MG63 (cell line): ENCODE measurements at regions not wholly inside any gene's neighbourhood (a gene's known extent, or its start where the extent isn't known, plus 50 kb on each side); places are given as distances from the start of the nearest gene placed in this dataset.

Experiments used
- DNase-seq: peaks from one replicate; pipeline ENCODE4 v3.0.0-alpha.2; 2020
- H3K27me3 ChIP-seq: fragments of 250-450 bp; sonication (Bioruptor Pico); 2 replicates; pipeline ENCODE4 v1.5.1; 2020; ENCODE audit warnings: mild to moderate bottlenecking, moderate library complexity
- H3K36me3 ChIP-seq: fragments of 250-450 bp; sonication (Bioruptor Pico); 2 replicates; pipeline ENCODE4 v1.5.1; 2020; ENCODE audit warnings: mild to moderate bottlenecking, moderate library complexity
- H3K4me3 ChIP-seq: fragments of 250-450 bp; sonication (Bioruptor Pico); 2 replicates; pipeline ENCODE4 v1.5.1; 2020; ENCODE audit warnings: mild to moderate bottlenecking, moderate library complexity
- H3K9me3 ChIP-seq: fragments of 250-450 bp; sonication (Bioruptor Pico); 2 replicates; pipeline ENCODE4 v1.5.1; 2020; ENCODE audit warnings: mild to moderate bottlenecking, moderate library complexity

DNA sequence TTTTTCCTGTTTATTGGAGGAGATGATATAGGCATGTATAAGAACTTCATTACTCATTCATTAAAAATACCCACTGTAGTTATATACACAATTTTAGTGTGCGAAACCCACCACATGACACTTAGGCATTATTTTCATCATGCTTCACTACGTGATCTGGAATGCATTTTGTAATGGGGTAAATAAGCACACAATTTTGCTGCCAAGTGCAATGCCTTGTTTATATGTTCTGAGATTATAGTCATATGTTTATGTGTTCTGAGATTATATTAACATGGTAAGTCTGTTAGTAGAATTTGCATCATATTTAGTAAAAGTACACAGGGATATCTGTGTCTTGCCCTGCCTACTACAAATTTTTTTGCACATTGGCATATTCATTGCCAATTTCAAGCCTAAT lies 1123.0 kb downstream of the LRFN5 start:
- Histone ChIP-seq H3K4me3 (no peak overlapping the region), H3K36me3 (no peaks in the 10 kb centered on the region), H3K27me3 (no peaks in the 10 kb centered on the region), H3K9me3 (no peaks in the 10 kb centered on the region)
- no peak for DNase-seq

DNA sequence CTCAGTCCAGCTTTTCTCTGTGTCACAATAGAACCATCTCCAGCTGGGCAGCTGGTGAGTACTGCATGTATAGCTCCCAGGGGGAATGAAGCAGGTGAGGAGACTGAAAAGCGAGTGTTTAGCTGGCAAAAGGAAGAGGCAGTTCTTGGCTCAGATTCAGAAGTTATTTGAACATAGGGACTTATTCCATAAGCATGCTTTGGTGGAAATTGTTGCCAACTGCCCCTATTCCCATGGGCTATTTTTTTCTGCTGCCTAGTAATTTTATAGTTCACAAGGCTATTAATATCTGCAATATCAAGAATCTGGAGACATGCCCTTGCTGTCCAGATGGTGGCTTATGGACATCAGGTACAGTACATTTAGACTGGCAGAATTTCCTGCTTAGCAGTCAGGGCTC lies 1112.7 kb downstream of the LRFN5 start:
- no peaks in the 10 kb centered on the region for H3K36me3 ChIP-seq
- peaks cover 9% of the 10 kb centered on the region for H3K9me3 ChIP-seq
- H3K4me3 ChIP-seq = no peak overlapping the region
- DNase-seq = no peak
- no peaks in the 10 kb centered on the region for H3K27me3 ChIP-seq

DNA sequence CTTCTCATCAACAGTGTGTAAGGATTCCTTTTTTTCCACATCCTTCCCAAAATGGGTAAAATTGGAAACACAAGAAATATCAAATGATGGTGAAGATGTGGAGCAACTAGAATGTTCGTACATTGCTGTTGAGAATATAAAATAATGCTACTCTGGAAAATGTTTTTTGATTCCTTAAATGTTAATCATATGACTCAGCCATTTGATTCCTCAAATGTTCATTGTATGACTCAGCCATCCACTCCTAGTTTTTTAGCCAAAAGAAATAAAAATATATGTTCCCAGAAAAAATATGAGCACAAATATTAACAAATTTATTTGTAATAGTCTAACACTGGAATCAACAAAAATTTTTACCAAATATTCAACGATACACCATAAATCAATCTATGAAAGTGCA lies 1108.6 kb downstream of the LRFN5 start:
- H3K36me3 ChIP-seq = no peaks in the 10 kb centered on the region
- peaks cover 14% of the 10 kb centered on the region for H3K9me3 ChIP-seq
- DNase-seq = no peak
- no peaks in the 10 kb centered on the region for H3K27me3 ChIP-seq
- H3K4me3 ChIP-seq = no peak overlapping the region

DNA sequence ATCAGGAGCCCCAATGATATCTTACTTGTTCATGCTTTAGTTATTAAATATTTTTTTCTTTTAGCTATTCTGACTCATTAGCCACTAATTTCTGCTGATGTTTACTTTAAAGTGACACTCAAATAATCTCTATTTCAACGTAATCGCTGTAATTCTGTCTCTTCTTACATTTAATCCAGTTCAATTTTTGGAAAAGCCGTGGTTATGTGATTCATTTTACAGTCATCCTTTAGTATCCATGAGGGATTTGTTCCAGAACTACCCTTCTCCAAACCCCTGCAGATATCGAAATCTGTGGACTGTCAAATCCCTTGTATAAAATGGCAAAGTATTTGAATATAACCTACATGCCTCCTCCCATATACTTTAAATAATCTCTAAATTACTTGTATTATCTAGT lies 1103.4 kb downstream of the LRFN5 start:
- DNase-seq = no peak
- Histone ChIP-seq H3K27me3 (no peaks in the 10 kb centered on the region), H3K36me3 (no peaks in the 10 kb centered on the region), H3K4me3 (no peak overlapping the region), H3K9me3 (peaks cover 11% of the 10 kb centered on the region)

DNA sequence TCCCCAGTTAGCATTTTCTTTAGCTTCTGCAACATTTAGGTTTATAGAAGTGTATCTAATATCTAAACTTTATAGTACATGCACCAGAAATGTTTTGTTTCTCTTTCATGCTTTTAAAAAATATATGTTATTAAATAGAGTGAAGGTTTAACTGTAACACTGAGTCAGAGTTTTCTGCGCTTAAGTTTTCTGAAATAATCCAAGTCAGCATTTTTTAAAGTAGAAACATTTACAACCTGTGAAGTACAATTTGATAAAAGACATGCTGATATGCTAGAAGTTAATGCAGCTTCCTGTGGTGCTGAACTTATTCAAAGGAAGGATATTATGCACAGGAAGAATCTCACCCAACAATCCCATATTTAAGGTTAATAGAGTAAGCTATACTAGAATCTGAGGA lies 1096.8 kb downstream of the LRFN5 start:
- Histone ChIP-seq H3K9me3 (no peaks in the 10 kb centered on the region), H3K36me3 (no peaks in the 10 kb centered on the region), H3K4me3 (no peak overlapping the region), H3K27me3 (no peaks in the 10 kb centered on the region)
- no peak for DNase-seq

DNA sequence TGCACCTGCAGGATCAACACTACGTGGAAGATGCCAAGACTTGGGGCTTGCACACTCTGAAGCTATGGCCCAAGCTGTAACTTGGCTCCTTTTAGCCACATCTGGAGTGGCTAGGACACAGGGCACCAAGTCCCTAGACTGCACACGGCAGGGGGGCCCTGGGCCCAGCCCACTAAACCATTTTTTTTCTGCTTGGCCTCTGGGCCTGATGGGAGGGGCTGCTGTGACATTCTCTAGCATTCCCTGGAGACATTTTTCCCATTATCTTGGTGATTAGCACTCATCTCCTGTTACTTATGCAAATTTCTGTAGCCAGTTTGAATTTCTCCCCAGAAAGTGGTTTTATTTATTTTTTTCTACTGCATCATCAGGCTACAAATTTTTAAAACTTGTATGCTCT lies 1080.7 kb downstream of the LRFN5 start:
- no peaks in the 10 kb centered on the region for H3K27me3 ChIP-seq
- H3K4me3 ChIP-seq = no peak overlapping the region
- H3K9me3 ChIP-seq = no peaks in the 10 kb centered on the region
- no peak for DNase-seq
- H3K36me3 ChIP-seq = no peaks in the 10 kb centered on the region

DNA sequence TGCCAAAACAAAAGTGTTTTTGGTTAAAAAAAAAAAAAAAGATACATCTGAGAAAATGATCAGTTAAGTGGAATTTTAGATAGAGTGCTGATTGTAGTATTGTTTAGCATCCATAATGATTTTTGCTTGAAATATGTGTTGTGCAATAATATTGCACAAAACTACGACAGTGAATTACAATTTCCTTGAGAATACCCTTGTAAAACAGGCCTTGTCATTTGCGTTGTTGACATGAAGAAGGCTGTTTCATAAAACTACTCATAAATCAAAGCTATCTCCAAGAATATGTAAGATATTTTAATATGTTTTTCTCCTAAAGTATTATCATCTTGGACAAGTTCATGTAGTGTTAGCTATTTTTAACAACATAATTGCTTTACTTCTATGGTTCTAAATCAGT lies 1077.0 kb downstream of the LRFN5 start:
- no peaks in the 10 kb centered on the region for H3K36me3 ChIP-seq
- H3K27me3 ChIP-seq = no peaks in the 10 kb centered on the region
- no peak for DNase-seq
- no peak overlapping the region for H3K4me3 ChIP-seq
- H3K9me3 ChIP-seq = no peaks in the 10 kb centered on the region

DNA sequence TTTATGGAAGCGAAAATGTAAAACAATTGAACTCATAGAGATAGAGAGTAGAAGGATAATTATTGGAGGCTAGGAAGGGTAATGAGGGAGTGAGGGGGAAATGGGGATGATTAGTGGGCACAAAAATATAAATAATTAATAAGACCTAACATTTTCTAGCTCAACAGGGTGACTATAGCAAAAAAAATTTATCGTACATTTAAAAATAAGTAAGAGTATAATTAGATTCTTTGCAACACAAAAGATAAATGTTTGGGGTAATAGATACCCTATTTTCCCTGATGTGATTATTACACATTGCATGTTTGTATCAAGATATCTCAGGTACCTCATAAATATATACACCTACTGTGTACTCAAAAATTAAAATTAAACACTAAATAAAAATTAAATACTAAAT lies 1070.0 kb downstream of the LRFN5 start:
- Histone ChIP-seq H3K27me3 (no peaks in the 10 kb centered on the region), H3K4me3 (no peak overlapping the region), H3K36me3 (no peaks in the 10 kb centered on the region), H3K9me3 (no peaks in the 10 kb centered on the region; the same call in 1 of the 2 replicates)
- no peak for DNase-seq

DNA sequence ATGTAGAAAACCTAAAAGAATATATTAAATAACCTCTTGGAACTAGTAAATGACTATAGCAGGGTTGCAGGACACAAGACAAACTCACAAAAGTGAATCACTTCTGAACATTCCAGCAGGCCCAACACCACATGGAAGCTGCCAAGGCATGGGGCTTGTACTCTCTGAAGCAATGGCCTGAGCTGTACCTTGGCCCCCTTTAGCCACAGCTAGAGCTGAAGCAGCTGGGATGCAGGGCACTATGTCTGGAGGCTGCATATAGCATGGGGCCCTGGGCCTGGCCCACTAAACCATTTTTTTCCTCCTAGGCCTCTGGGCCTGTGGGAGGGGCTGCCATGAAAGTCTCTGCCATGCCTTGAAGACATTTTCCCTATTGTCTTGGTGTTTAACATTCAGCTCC lies 1067.3 kb downstream of the LRFN5 start:
- Histone ChIP-seq H3K27me3 (no peaks in the 10 kb centered on the region), H3K4me3 (no peak overlapping the region), H3K9me3 (no peaks in the 10 kb centered on the region; the same call in 1 of the 2 replicates), H3K36me3 (no peaks in the 10 kb centered on the region)
- no peak for DNase-seq

DNA sequence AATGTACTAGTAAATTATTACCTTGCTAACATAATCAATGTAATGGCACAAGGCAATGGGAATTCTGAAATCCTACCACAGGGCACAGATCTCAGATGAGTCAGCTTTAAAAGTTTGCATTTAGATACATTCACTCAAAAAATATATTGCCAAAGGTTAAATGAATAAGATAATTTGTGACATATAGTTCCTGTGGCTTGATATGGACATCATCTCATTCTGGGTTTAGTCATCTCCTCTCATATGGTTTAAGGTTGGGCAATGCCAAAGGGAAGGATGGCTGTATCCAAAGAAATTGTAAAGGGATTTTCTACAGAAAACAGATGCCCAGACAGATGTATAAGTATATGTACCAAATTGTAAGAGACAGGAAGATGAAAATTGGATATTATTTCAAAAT lies 1065.0 kb downstream of the LRFN5 start:
- no peak overlapping the region for H3K4me3 ChIP-seq
- no peaks in the 10 kb centered on the region; the same call in 1 of the 2 replicates for H3K9me3 ChIP-seq
- no peaks in the 10 kb centered on the region for H3K27me3 ChIP-seq
- no peak for DNase-seq
- H3K36me3 ChIP-seq = no peaks in the 10 kb centered on the region

DNA sequence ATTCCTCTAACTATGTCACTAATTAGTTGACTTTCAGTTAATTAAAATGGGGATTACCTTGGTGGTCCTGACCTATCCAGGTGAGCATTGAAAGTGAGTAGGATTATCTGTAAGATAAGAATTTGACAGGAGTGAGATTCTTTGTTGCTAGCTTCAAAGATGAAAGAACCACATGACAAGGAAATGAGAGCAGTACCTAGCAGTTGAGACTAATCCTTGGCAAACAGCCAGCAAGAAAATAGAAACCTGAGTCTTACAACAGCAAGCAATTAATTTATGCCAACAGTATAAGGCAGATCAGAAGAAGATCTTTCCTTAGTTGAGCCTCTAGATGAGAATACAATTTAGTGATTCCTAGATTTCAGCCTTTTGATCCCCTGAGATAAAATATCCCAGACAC lies 1058.4 kb downstream of the LRFN5 start:
- no peak for DNase-seq
- no peaks in the 10 kb centered on the region for H3K9me3 ChIP-seq
- H3K4me3 ChIP-seq = no peak overlapping the region
- no peaks in the 10 kb centered on the region for H3K27me3 ChIP-seq
- no peaks in the 10 kb centered on the region for H3K36me3 ChIP-seq

DNA sequence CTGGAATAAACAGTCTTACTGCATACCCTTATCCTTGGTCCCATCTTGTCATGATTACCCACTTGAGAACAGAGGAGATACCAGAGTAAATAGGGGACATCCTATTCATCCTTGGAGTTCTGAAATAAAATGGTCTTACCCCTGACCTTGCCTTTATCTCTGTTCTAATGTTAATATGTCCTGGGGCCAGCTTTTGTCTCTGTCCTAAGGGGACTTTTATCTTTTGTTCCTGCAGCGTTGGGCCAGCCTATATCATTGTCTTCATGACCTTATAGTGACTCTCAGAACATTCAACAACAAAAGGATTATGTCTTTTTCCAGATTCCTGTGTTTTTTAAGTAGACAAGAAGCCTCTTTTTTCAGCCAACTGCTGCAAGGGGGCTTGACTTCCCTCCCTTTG lies 1057.5 kb downstream of the LRFN5 start:
- no peaks in the 10 kb centered on the region for H3K27me3 ChIP-seq
- H3K9me3 ChIP-seq = no peaks in the 10 kb centered on the region
- H3K4me3 ChIP-seq = no peak overlapping the region
- no peak for DNase-seq
- H3K36me3 ChIP-seq = no peaks in the 10 kb centered on the region

DNA sequence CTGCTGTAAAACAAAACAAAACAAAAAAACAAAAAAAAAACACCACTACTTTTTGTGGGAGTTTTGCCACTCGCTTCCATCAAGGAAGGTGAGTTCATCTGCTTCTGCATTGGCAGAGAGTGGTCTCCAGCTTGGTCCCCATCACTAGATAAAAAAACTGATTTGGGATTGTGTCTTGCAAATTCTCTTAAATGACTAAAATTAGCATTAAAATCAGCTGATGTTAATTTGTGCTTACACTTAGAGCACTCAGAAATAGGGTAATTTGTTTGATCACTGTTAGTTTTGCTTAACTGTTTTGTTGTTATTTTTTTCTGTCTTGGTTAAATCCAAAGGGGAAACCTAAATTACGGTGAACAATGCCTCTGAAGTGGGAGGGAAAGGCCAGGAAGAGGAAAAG lies 1048.0 kb downstream of the LRFN5 start:
- Histone ChIP-seq H3K36me3 (no peaks in the 10 kb centered on the region), H3K27me3 (no peaks in the 10 kb centered on the region), H3K9me3 (no peaks in the 10 kb centered on the region), H3K4me3 (no peak overlapping the region)
- no peak for DNase-seq

DNA sequence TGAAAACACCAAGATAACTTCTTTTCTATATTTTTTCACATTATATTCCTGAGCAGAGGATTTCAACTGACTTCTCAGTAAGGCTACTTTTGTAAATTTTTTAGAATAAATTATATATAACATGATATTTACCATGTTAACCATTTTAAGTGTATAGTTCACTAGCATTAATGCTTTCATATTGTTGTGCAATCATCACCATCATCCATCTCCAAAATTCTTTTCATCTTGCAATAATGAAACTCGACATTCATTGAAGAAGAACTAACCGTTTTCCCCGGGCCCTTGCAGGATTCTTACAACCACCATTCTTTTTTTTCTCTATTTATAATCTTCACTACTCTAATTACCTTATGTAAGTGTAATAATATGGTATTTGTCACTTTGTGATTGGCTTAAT lies 1036.1 kb downstream of the LRFN5 start:
- Histone ChIP-seq H3K36me3 (no peaks in the 10 kb centered on the region), H3K4me3 (no peak overlapping the region), H3K27me3 (no peaks in the 10 kb centered on the region), H3K9me3 (no peaks in the 10 kb centered on the region)
- no peak for DNase-seq

DNA sequence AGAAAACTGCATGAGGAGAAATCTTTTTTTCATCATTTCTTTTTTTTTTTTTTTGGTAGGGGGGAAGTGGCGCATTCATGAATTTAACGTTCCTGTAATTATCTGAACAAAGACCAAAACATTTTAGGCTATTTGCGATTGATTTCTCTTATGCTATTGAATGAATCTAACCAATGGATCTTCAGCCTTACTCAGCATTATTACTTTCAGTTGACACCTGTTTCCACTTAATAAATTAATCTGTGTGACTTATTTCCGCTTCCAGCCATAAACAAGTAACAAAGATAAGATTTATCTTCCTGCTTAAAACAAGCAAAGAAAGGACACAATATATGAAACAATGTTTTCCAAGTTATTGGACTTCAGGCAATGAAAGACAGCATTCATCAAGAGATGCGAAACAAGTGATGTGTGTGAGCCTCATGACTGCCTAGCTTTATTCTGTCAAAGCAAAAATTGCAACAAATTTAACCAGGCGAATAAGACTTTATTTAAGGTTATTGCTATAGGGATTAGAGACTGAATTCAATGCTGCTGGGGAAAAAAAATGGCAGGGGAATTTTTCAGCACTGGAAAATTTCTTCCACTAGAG lies 1026.9 kb downstream of the LRFN5 start:
- Histone ChIP-seq H3K27me3 (no peaks in the 10 kb centered on the region), H3K36me3 (no peaks in the 10 kb centered on the region), H3K4me3 (no peak overlapping the region), H3K9me3 (no peaks in the 10 kb centered on the region)
- no peak for DNase-seq

DNA sequence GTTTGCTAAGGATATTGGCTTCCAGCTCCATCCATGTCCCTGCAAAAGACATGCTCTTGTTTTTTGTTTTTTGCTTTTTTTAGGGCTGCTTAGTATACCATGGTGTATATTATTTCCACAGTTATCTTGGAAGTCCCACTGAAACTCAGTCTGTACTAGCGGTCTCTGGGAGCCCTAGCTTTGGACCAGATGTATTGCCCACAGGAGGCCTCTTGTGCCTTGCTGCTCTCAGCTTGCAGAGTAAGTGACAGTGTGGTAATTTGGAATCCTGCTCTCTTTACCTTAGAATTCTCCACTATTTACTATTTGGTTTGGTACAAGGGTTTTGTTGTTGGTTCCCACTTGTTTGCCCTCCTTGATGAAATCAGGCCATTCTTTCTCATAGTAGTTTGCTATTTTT lies 1022.9 kb downstream of the LRFN5 start:
- Histone ChIP-seq H3K36me3 (no peaks in the 10 kb centered on the region), H3K27me3 (no peaks in the 10 kb centered on the region), H3K4me3 (no peak overlapping the region), H3K9me3 (no peaks in the 10 kb centered on the region)
- no peak for DNase-seq

DNA sequence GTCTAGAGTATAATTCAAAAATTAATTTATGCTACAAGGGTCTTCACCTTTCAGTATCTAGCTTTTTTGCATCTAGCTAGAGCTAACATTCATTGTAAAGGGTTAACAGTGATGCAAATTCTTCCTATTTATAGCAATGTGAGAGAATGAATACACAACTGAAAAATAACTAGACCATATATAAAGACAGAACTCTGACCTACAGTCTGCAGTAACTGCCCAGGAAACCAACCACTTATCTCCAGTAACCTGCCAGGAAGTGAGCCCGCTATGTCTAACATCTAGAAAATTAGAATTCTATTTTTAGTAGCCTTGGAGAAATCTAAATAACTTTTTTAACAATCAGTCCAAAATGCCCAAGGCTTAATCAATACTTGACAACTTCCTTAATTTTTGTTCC lies 1021.9 kb downstream of the LRFN5 start:
- Histone ChIP-seq H3K27me3 (no peaks in the 10 kb centered on the region), H3K9me3 (no peaks in the 10 kb centered on the region), H3K4me3 (no peak overlapping the region), H3K36me3 (no peaks in the 10 kb centered on the region)
- no peak for DNase-seq

DNA sequence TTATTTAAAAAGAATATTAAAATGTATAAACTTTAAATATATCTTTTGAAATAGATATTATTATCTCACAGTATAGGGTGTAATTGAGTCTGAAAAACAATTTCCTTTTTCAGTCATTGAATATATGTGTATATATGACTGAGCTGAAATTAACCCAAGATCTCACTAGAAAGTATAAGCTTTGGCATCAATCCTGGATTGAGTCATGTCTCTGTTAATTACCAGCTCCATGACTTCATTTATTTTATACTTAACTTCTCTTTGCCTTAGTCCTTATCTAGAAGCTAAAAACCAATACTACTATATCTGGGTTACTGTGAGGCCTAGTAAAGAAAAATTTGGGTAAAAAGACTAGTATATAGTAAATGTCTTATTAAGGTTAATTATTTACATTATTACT lies 1020.3 kb downstream of the LRFN5 start:
- no peak overlapping the region for H3K4me3 ChIP-seq
- no peak for DNase-seq
- no peaks in the 10 kb centered on the region for H3K36me3 ChIP-seq
- H3K9me3 ChIP-seq = no peaks in the 10 kb centered on the region
- H3K27me3 ChIP-seq = no peaks in the 10 kb centered on the region
